ENCODE measurements at regions not wholly inside any gene's neighbourhood (a gene's known extent, or its start where the extent isn't known, plus 50 kb on each side); places are given as distances from the start of the nearest gene placed in this dataset.

- peaks cover 0 to 1% (median 0%) of the 10 kb centered on the region in 5 donors for H3K9me3 Mint-ChIP-seq
- no peak overlapping the region for H3K27ac Mint-ChIP-seq
- H3K36me3 ChIP-seq (ENCODE audit: insufficient read depth, low read length) = no peaks in the 10 kb centered on the region
- no peaks in the 10 kb centered on the region for H3K4me1 ChIP-seq (ENCODE audit: insufficient read depth, low read length)
- no peaks in the 10 kb centered on the region for H3K9me3 ChIP-seq (ENCODE audit: low read length)
- ChIA-PET POLR2A (no interaction called here), CTCF (interaction anchor here (2.3 kb wide), 1 partner anchor 9 kb away, joined by 7 read pairs; no protein-coding TSS in a partner anchor)
- H3K27ac ChIP-seq (ENCODE audit: low read depth, low read length) = no peak overlapping the region
- no peak for DNase-seq
- no peaks in the 10 kb centered on the region for H3K27me3 ChIP-seq (ENCODE audit: insufficient read depth, low read length, poor library complexity, severe bottlenecking)
- H3K36me3 Mint-ChIP-seq = no peaks in the 10 kb centered on the region
- H3K4me1 Mint-ChIP-seq = peaks cover 0 to 8% (median 0%) of the 10 kb centered on the region in 3 donors
- H3K4me3 ChIP-seq (ENCODE audit: low read length) = no peak overlapping the region
- no peak overlapping the region for H3K4me3 Mint-ChIP-seq
- peaks cover 0 to 19% of the 10 kb centered on the region in 2 donors for H3K27me3 Mint-ChIP-seq
These were observed 129.6 kb upstream of the PRPS1L1 start for GRCh38 chr7:18157233-18157632.

GRCh38 chr7:18162657-18163056 is 135.0 kb upstream of the PRPS1L1 start:
- POLR2A ChIA-PET = no interaction called here
- Histone ChIP-seq H3K27me3 (ENCODE audit: insufficient read depth, low read length, poor library complexity, severe bottlenecking) (no peaks in the 10 kb centered on the region), H3K4me3 (ENCODE audit: low read length) (no peak overlapping the region), H3K4me1 (ENCODE audit: insufficient read depth, low read length) (no peaks in the 10 kb centered on the region), H3K36me3 (ENCODE audit: insufficient read depth, low read length) (no peaks in the 10 kb centered on the region), H3K9me3 (ENCODE audit: low read length) (no peaks in the 10 kb centered on the region), H3K27ac (ENCODE audit: low read depth, low read length) (no peak overlapping the region)
- Mint-ChIP-seq H3K9me3 (no peaks in the 10 kb centered on the region), H3K27ac (no peak overlapping the region), H3K4me3 (peak overlapping the region in 1 of 7 donors; percentile 28), H3K27me3 (peaks cover 0 to under 1% of the 10 kb centered on the region in 2 donors), H3K4me1 (no peaks in the 10 kb centered on the region), H3K36me3 (no peaks in the 10 kb centered on the region)
- CTCF ChIA-PET = no interaction called here
- DNase-seq = no peak

- H3K4me3 ChIP-seq (ENCODE audit: low read length) = no peak overlapping the region
These were observed 135.4 kb upstream of the PRPS1L1 start for GRCh38 chr7:18163091-18163490.

GRCh38 chr7:18165166-18165565 is 137.5 kb upstream of the PRPS1L1 start:
- no peaks in the 10 kb centered on the region for H3K4me1 ChIP-seq (ENCODE audit: insufficient read depth, low read length)
- H3K27ac ChIP-seq (ENCODE audit: low read depth, low read length) = no peak overlapping the region
- peaks cover 0 to 3% (median 2%) of the 10 kb centered on the region in 5 donors for H3K9me3 Mint-ChIP-seq
- H3K27ac Mint-ChIP-seq = no peak overlapping the region
- DNase-seq = no peak
- no peaks in the 10 kb centered on the region for H3K27me3 Mint-ChIP-seq
- no peaks in the 10 kb centered on the region for H3K9me3 ChIP-seq (ENCODE audit: low read length)
- H3K27me3 ChIP-seq (ENCODE audit: insufficient read depth, low read length, poor library complexity, severe bottlenecking) = no peaks in the 10 kb centered on the region
- H3K36me3 Mint-ChIP-seq = no peaks in the 10 kb centered on the region
- H3K4me3 Mint-ChIP-seq = no peak overlapping the region
- H3K4me3 ChIP-seq (ENCODE audit: low read length) = no peak overlapping the region
- no peaks in the 10 kb centered on the region for H3K36me3 ChIP-seq (ENCODE audit: insufficient read depth, low read length)
- POLR2A ChIA-PET = no interaction called here
- H3K4me1 Mint-ChIP-seq = no peaks in the 10 kb centered on the region
- CTCF ChIA-PET = interaction anchor here (2.6 kb wide), 1 partner anchor 9 kb away, joined by 7 read pairs; no protein-coding TSS in a partner anchor

More at GRCh38 chr7:18163091-18163490, 135.4 kb upstream of the PRPS1L1 start:
- no peaks in the 10 kb centered on the region for H3K9me3 Mint-ChIP-seq
- no peaks in the 10 kb centered on the region for H3K4me1 ChIP-seq (ENCODE audit: insufficient read depth, low read length)
- H3K4me3 Mint-ChIP-seq = no peak overlapping the region
- H3K27me3 ChIP-seq (ENCODE audit: insufficient read depth, low read length, poor library complexity, severe bottlenecking) = no peaks in the 10 kb centered on the region
- CTCF ChIA-PET = no interaction called here
- no peaks in the 10 kb centered on the region for H3K27me3 Mint-ChIP-seq
- no peaks in the 10 kb centered on the region for H3K36me3 Mint-ChIP-seq
- DNase-seq = no peak
- H3K4me1 Mint-ChIP-seq = no peaks in the 10 kb centered on the region
- no peak overlapping the region for H3K27ac ChIP-seq (ENCODE audit: low read depth, low read length)
- no peaks in the 10 kb centered on the region for H3K9me3 ChIP-seq (ENCODE audit: low read length)
- H3K27ac Mint-ChIP-seq = no peak overlapping the region
- no peaks in the 10 kb centered on the region for H3K36me3 ChIP-seq (ENCODE audit: insufficient read depth, low read length)
- POLR2A ChIA-PET = no interaction called here

- Histone ChIP-seq H3K4me3 (ENCODE audit: low read length) (no peak overlapping the region), H3K27ac (ENCODE audit: low read depth, low read length) (no peak overlapping the region), H3K36me3 (ENCODE audit: insufficient read depth, low read length) (no peaks in the 10 kb centered on the region), H3K27me3 (ENCODE audit: insufficient read depth, low read length, poor library complexity, severe bottlenecking) (no peaks in the 10 kb centered on the region), H3K9me3 (ENCODE audit: low read length) (no peaks in the 10 kb centered on the region), H3K4me1 (ENCODE audit: insufficient read depth, low read length) (no peaks in the 10 kb centered on the region)
- H3K4me1 Mint-ChIP-seq = no peaks in the 10 kb centered on the region
- peaks cover 0 to 2% of the 10 kb centered on the region in 2 donors for H3K27me3 Mint-ChIP-seq
- H3K27ac Mint-ChIP-seq = no peak overlapping the region
- CTCF ChIA-PET = interaction anchor here (2.6 kb wide), 1 partner anchor 9 kb away, joined by 7 read pairs; no protein-coding TSS in a partner anchor
- no peaks in the 10 kb centered on the region for H3K36me3 Mint-ChIP-seq
- DNase-seq = no peak
- H3K4me3 Mint-ChIP-seq = no peak overlapping the region
- POLR2A ChIA-PET = no interaction called here
- H3K9me3 Mint-ChIP-seq = peaks cover 0 to 3% (median 2%) of the 10 kb centered on the region in 5 donors
These were observed 138.4 kb upstream of the PRPS1L1 start for GRCh38 chr7:18166002-18166401.

GRCh38 chr7:18167815-18168214 is 140.2 kb upstream of the PRPS1L1 start:
- H3K9me3 ChIP-seq (ENCODE audit: low read length) = no peaks in the 10 kb centered on the region
- peaks cover 0 to 3% (median 2%) of the 10 kb centered on the region in 5 donors for H3K9me3 Mint-ChIP-seq
- no peak for DNase-seq
- H3K4me1 Mint-ChIP-seq = no peaks in the 10 kb centered on the region
- H3K4me1 ChIP-seq (ENCODE audit: insufficient read depth, low read length) = no peaks in the 10 kb centered on the region
- H3K27me3 ChIP-seq (ENCODE audit: insufficient read depth, low read length, poor library complexity, severe bottlenecking) = no peaks in the 10 kb centered on the region
- peaks cover 0 to 2% of the 10 kb centered on the region in 2 donors for H3K27me3 Mint-ChIP-seq
- H3K36me3 ChIP-seq (ENCODE audit: insufficient read depth, low read length) = no peaks in the 10 kb centered on the region
- ChIA-PET CTCF (interaction anchor here (2.6 kb wide), 1 partner anchor 11 kb away, joined by 7 read pairs; no protein-coding TSS in a partner anchor), POLR2A (no interaction called here)
- no peak overlapping the region for H3K4me3 ChIP-seq (ENCODE audit: low read length)
- H3K36me3 Mint-ChIP-seq = no peaks in the 10 kb centered on the region
- no peak overlapping the region for H3K27ac ChIP-seq (ENCODE audit: low read depth, low read length)
- no peak overlapping the region for H3K27ac Mint-ChIP-seq
- no peak overlapping the region for H3K4me3 Mint-ChIP-seq

- Mint-ChIP-seq H3K9me3 (peaks cover 0 to 3% (median 0%) of the 10 kb centered on the region in 5 donors), H3K4me3 (no peak overlapping the region), H3K36me3 (no peaks in the 10 kb centered on the region), H3K4me1 (peaks cover 4 to 10% (median 4%) of the 10 kb centered on the region in 3 donors), H3K27ac (peak overlapping the region in 1 of 8 donors; percentile 11), H3K27me3 (peaks cover 2 to 3% of the 10 kb centered on the region in 2 donors)
- no peaks in the 10 kb centered on the region for H3K27me3 ChIP-seq (ENCODE audit: insufficient read depth, low read length, poor library complexity, severe bottlenecking)
- CTCF ChIA-PET = no interaction called here
- no peaks in the 10 kb centered on the region for H3K4me1 ChIP-seq (ENCODE audit: insufficient read depth, low read length)
- H3K9me3 ChIP-seq (ENCODE audit: low read length) = no peaks in the 10 kb centered on the region
- H3K4me3 ChIP-seq (ENCODE audit: low read length) = no peak overlapping the region
- POLR2A ChIA-PET = no interaction called here
- H3K36me3 ChIP-seq (ENCODE audit: insufficient read depth, low read length) = no peaks in the 10 kb centered on the region
- peak in 1 of 5 donors; percentile 4 for DNase-seq
- no peak overlapping the region for H3K27ac ChIP-seq (ENCODE audit: low read depth, low read length)
These were observed 147.3 kb upstream of the PRPS1L1 start for GRCh38 chr7:18174996-18175395.

GRCh38 chr7:18175801-18176450 is 148.3 kb upstream of the PRPS1L1 start:
- Mint-ChIP-seq H3K4me1 (peaks cover 4 to 10% (median 4%) of the 10 kb centered on the region in 3 donors), H3K27ac (no peak overlapping the region), H3K9me3 (peaks cover 0 to 2% (median 0%) of the 10 kb centered on the region in 5 donors), H3K27me3 (peaks cover 0 to 3% of the 10 kb centered on the region in 2 donors), H3K4me3 (no peak overlapping the region), H3K36me3 (no peaks in the 10 kb centered on the region)
- POLR2A ChIA-PET = no interaction called here
- peak overlapping the region; percentile 71 for H3K27ac ChIP-seq (ENCODE audit: low read depth, low read length)
- H3K4me3 ChIP-seq (ENCODE audit: low read length) = no peak overlapping the region
- no peaks in the 10 kb centered on the region for H3K27me3 ChIP-seq (ENCODE audit: insufficient read depth, low read length, poor library complexity, severe bottlenecking)
- no peak for DNase-seq
- no peaks in the 10 kb centered on the region for H3K36me3 ChIP-seq (ENCODE audit: insufficient read depth, low read length)
- no peaks in the 10 kb centered on the region for H3K9me3 ChIP-seq (ENCODE audit: low read length)
- CTCF ChIA-PET = no interaction called here
- H3K4me1 ChIP-seq (ENCODE audit: insufficient read depth, low read length) = no peaks in the 10 kb centered on the region

All from CD8-positive, alpha-beta memory T cell (primary cell).